ENCODE measurements at regions not wholly inside any gene's neighbourhood (a gene's known extent, or its start where the extent isn't known, plus 50 kb on each side); places are given as distances from the start of the nearest gene placed in this dataset.

GRCh38 chr2:37782155-37782673 lies 110.8 kb upstream of the CDC42EP3 start:
- intact Hi-C loops (cut with micrococcal nuclease) = no loop called here

- intact Hi-C loops (cut with micrococcal nuclease) = no loop called here
These were observed 111.4 kb upstream of the CDC42EP3 start for GRCh38 chr2:37782721-37783371.

GRCh38 chr2:37783545-37783944 lies 112.1 kb upstream of the CDC42EP3 start:
- intact Hi-C loops (cut with micrococcal nuclease) = no loop called here

- intact Hi-C loops (cut with micrococcal nuclease) = no loop called here
These were observed 112.8 kb upstream of the CDC42EP3 start for GRCh38 chr2:37784071-37784758.

- intact Hi-C loops (cut with micrococcal nuclease) = no loop called here
These were observed 113.3 kb upstream of the CDC42EP3 start for GRCh38 chr2:37784759-37785149.

GRCh38 chr2:37786191-37786698 lies 114.8 kb upstream of the CDC42EP3 start:
- intact Hi-C loops (cut with micrococcal nuclease) = no loop called here

GRCh38 chr2:37786854-37787253 lies 115.4 kb upstream of the CDC42EP3 start:
- intact Hi-C loops (cut with micrococcal nuclease) = no loop called here

- intact Hi-C loops (cut with micrococcal nuclease) = no loop called here
These were observed 117.3 kb upstream of the CDC42EP3 start for GRCh38 chr2:37788602-37789209.

- intact Hi-C loops (cut with micrococcal nuclease) = no loop called here
These were observed 118.6 kb upstream of the CDC42EP3 start for GRCh38 chr2:37790019-37790418.

GRCh38 chr2:37790462-37790861 lies 119.0 kb upstream of the CDC42EP3 start:
- intact Hi-C loops (cut with micrococcal nuclease) = no loop called here

- intact Hi-C loops (cut with micrococcal nuclease) = no loop called here
These were observed 120.9 kb upstream of the CDC42EP3 start for GRCh38 chr2:37792366-37792765.

- intact Hi-C loops (cut with micrococcal nuclease) = no loop called here
These were observed 121.6 kb upstream of the CDC42EP3 start for GRCh38 chr2:37793004-37793403.

- intact Hi-C loops (cut with micrococcal nuclease) = no loop called here
These were observed 123.3 kb upstream of the CDC42EP3 start for GRCh38 chr2:37794717-37795116.

GRCh38 chr2:37795456-37795855 lies 124.0 kb upstream of the CDC42EP3 start:
- intact Hi-C loops (cut with micrococcal nuclease) = no loop called here

- intact Hi-C loops (cut with micrococcal nuclease) = no loop called here
These were observed 124.5 kb upstream of the CDC42EP3 start for GRCh38 chr2:37795938-37796337.

GRCh38 chr2:37796481-37796880 lies 125.0 kb upstream of the CDC42EP3 start:
- intact Hi-C loops (cut with micrococcal nuclease) = no loop called here

- intact Hi-C loops (cut with micrococcal nuclease) = no loop called here
These were observed 125.6 kb upstream of the CDC42EP3 start for GRCh38 chr2:37797081-37797480.

- intact Hi-C loops (cut with micrococcal nuclease) = no loop called here
These were observed 126.6 kb upstream of the RMDN2 start for GRCh38 chr2:37798315-37799005.

- intact Hi-C loops (cut with micrococcal nuclease) = no loop called here
These were observed 124.8 kb upstream of the RMDN2 start for GRCh38 chr2:37800176-37800858.

- intact Hi-C loops (cut with micrococcal nuclease) = no loop called here
These were observed 122.8 kb upstream of the RMDN2 start for GRCh38 chr2:37802211-37802752.

GRCh38 chr2:37802899-37803379 lies 122.1 kb upstream of the RMDN2 start:
- intact Hi-C loops (cut with micrococcal nuclease) = no loop called here
